ENCODE measurements at regions not wholly inside any gene's neighbourhood (a gene's known extent, or its start where the extent isn't known, plus 50 kb on each side); places are given as distances from the start of the nearest gene placed in this dataset.

DNA sequence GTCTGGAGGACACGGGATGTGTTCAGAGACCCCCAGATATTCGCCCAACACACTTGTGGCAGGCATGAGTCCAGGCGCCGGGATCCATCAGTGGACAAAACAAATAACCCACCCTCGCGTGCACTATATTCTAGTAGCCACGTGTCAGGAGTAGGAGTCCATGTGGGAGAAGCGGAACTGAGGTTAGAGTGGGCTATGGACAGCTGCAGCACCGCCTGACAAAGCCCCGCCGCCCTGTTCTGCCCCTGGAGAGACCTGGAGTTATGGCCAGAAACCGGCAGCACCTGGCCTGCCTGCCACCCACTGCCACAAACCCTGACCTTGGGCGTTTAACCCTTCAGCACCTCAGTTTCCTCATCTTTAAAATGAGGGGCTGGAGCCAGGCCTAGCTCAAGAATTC lies 181.0 kb upstream of the RNF32 start:
- H3K9me3 ChIP-seq (ENCODE audit: severe bottlenecking) = peaks cover 1% of the 10 kb centered on the region
- DNase-seq = no peak
- H3K27me3 ChIP-seq (ENCODE audit: insufficient read depth, low read depth, severe bottlenecking) = peaks cover 97% of the 10 kb centered on the region
- H3K27ac ChIP-seq = no peak overlapping the region
- no peaks in the 10 kb centered on the region for H3K36me3 ChIP-seq
- H3K4me3 ChIP-seq (ENCODE audit: low read depth, low read length) = no peak overlapping the region
- TF ChIP-seq, protein P1, sequence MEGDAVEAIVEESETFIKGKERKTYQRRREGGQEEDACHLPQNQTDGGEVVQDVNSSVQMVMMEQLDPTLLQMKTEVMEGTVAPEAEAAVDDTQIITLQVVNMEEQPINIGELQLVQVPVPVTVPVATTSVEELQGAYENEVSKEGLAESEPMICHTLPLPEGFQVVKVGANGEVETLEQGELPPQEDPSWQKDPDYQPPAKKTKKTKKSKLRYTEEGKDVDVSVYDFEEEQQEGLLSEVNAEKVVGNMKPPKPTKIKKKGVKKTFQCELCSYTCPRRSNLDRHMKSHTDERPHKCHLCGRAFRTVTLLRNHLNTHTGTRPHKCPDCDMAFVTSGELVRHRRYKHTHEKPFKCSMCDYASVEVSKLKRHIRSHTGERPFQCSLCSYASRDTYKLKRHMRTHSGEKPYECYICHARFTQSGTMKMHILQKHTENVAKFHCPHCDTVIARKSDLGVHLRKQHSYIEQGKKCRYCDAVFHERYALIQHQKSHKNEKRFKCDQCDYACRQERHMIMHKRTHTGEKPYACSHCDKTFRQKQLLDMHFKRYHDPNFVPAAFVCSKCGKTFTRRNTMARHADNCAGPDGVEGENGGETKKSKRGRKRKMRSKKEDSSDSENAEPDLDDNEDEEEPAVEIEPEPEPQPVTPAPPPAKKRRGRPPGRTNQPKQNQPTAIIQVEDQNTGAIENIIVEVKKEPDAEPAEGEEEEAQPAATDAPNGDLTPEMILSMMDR (IDR thresholded peaks at IDR 0.05; ENCODE audit: low read depth, low read length) = no peak

DNA sequence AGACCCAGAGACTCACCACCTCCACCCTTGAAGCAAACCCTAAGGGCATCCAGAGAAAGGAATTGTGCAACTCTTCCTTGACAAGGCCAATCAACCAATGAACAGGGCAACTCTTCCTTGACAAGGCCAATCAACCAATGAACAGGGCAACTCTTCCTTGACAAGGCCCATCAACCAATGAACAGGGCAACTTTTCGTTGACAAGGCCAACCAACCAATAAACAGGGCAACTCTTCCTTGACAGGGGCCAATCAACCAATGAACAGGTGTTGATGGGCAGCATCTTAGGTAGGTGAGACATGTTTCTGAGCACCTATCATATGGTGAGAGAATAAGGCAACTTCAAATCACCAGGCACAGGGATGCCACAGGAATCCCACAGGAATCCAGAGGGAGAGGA lies 181.5 kb upstream of the RNF32 start:
- TF ChIP-seq, protein P1 (IDR thresholded peaks at IDR 0.05; ENCODE audit: low read depth, low read length) = no peak
- Histone ChIP-seq H3K9me3 (ENCODE audit: severe bottlenecking) (no peaks in the 10 kb centered on the region), H3K27ac (no peak overlapping the region), H3K36me3 (no peaks in the 10 kb centered on the region), H3K4me3 (ENCODE audit: low read depth, low read length) (no peak overlapping the region), H3K27me3 (ENCODE audit: insufficient read depth, low read depth, severe bottlenecking) (peaks cover 95% of the 10 kb centered on the region)
- no peak for DNase-seq

DNA sequence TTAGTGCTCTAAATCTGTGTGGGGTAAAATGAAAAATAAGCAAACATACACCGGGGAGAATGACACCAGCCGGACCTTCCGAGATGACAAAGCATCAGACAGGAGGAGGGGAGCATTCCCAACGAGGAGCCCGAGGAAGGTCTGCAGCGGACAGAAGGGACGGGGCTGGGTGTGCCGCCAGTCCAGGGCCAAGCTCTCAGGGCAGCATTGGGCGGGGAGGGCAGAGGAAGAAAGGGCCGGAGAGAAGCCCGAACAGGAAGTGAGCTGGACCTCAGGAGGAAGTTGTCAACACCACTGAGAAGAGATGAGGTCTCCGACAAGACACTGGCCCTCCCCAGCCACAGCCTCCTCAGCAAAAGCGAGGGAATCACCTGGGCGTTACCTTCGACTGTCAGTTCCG lies 182.6 kb upstream of the RNF32 start:
- Histone ChIP-seq H3K4me3 (ENCODE audit: low read depth, low read length) (no peak overlapping the region), H3K27ac (no peak overlapping the region), H3K27me3 (ENCODE audit: insufficient read depth, low read depth, severe bottlenecking) (peaks cover 95% of the 10 kb centered on the region), H3K9me3 (ENCODE audit: severe bottlenecking) (no peaks in the 10 kb centered on the region), H3K36me3 (no peaks in the 10 kb centered on the region)
- no peak for DNase-seq
- TF ChIP-seq, protein P1 (IDR thresholded peaks at IDR 0.05; ENCODE audit: low read depth, low read length) = no peak

DNA sequence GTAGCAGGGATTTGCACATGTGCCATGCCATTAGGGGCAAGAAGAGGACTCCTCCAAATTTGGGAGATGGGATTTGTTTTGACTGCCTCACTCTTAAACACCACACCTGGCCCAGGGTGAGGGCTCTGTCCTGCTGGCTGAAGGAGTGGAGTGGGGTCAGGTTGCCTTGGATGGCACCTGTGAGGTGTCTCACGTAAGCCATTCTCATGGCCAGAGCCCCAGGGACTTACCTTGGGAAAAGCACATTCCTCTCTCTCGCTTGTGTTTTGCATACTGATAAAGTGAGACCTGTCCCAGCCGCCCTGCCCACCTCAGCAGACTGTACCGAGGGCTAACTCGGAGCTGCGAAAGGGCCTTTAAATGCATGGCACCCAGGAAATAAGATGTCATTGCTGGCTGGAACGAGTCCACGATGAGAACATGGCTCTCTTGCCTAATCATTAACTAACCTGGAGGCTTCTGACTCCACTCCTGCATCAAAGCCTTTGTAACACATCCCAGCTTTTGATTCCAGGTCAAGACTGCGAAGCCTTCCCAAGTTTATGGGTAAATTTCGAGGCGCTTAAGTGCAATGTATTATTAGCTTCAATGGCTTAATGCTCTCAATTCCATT lies 184.0 kb upstream of the RNF32 start:
- TF ChIP-seq, protein P1 (IDR thresholded peaks at IDR 0.05; ENCODE audit: low read depth, low read length) = no peak
- Histone ChIP-seq H3K27me3 (ENCODE audit: insufficient read depth, low read depth, severe bottlenecking) (peaks cover 95% of the 10 kb centered on the region), H3K9me3 (ENCODE audit: severe bottlenecking) (no peaks in the 10 kb centered on the region), H3K27ac (no peak overlapping the region), H3K4me3 (ENCODE audit: low read depth, low read length) (no peak overlapping the region), H3K36me3 (no peaks in the 10 kb centered on the region)
- no peak for DNase-seq

DNA sequence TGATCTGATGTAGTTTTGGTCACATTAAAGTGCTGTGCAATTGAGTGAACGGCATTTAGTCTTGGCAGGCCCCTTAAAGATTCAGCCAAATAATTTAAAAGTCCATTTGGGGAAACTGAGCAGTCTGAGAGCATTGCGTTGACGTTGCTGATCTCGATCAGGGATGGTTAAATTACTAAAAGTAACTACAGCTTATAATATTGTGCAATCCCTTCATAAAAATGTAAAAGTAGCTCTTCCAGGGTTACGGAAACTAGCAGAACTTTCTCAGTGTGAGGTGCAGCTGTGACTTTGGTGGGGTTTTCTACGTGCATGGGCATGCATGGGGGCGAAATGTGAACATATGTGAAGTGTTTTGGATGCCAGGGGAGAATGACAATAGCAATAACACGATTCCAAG lies 184.5 kb upstream of the RNF32 start:
- no peaks in the 10 kb centered on the region for H3K9me3 ChIP-seq (ENCODE audit: severe bottlenecking)
- no peak overlapping the region for H3K27ac ChIP-seq
- no peak for DNase-seq
- H3K36me3 ChIP-seq = no peaks in the 10 kb centered on the region
- TF ChIP-seq, protein P1 (IDR thresholded peaks at IDR 0.05; ENCODE audit: low read depth, low read length) = no peak
- H3K4me3 ChIP-seq (ENCODE audit: low read depth, low read length) = no peak overlapping the region
- H3K27me3 ChIP-seq (ENCODE audit: insufficient read depth, low read depth, severe bottlenecking) = peaks cover 93% of the 10 kb centered on the region

DNA sequence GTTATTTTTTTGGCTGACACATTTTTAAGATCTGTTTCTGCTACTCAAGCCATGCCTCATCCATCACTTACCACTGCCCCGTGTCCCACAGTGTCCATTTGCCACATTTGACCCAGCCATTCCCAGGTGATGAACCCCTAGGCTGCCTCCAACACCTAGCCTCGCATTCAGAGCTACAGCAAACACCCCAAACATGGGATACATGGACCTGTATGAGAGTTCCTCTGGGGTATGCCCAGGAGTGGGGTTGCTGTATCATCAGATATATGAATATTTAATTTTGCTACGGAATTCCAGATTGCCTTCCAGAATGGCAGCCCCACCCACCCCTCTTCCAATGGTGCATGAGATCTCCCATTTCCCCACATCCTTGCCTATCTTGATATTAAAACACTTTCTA lies 190.1 kb upstream of the RNF32 start:
- Histone ChIP-seq H3K27me3 (ENCODE audit: insufficient read depth, low read depth, severe bottlenecking) (peaks cover 83% of the 10 kb centered on the region), H3K9me3 (ENCODE audit: severe bottlenecking) (no peaks in the 10 kb centered on the region), H3K4me3 (ENCODE audit: low read depth, low read length) (no peak overlapping the region), H3K27ac (no peak overlapping the region), H3K36me3 (no peaks in the 10 kb centered on the region)
- DNase-seq = no peak
- TF ChIP-seq, protein P1 (IDR thresholded peaks at IDR 0.05; ENCODE audit: low read depth, low read length) = no peak
